NCI-H748 (cell line): ENCODE measurements at regions not wholly inside any gene's neighbourhood (a gene's known extent, or its start where the extent isn't known, plus 50 kb on each side); places are given as distances from the start of the nearest gene placed in this dataset.
A peak's percentile ranks its signal among the peaks of the same experiment; 100 is the strongest.

ENCODE experiments used
- DNase-seq: peaks from one replicate; lab custom pipeline; 2025; ENCODE audit not compliant: unreplicated experiment; lab: John Stamatoyannopoulos, UW

- DNase-seq, result peak; percentile 59
Observed at GRCh38 chr1:219805191-219805590, 123.2 kb downstream of the SLC30A10 start.

GRCh38 chr1:219801156-219801820 lies 127.1 kb downstream of the SLC30A10 start:
- no peak for DNase-seq

GRCh38 chr1:219798283-219799030 lies 129.9 kb downstream of the SLC30A10 start:
- DNase-seq, result no peak

GRCh38 chr1:219797683-219798082 lies 130.7 kb downstream of the SLC30A10 start:
- DNase-seq, result no peak

GRCh38 chr1:219797009-219797408 lies 131.3 kb downstream of the SLC30A10 start:
- DNase-seq, result no peak

- DNase-seq, result no peak
Observed at GRCh38 chr1:219795363-219795917, 132.9 kb downstream of the SLC30A10 start.

DNA sequence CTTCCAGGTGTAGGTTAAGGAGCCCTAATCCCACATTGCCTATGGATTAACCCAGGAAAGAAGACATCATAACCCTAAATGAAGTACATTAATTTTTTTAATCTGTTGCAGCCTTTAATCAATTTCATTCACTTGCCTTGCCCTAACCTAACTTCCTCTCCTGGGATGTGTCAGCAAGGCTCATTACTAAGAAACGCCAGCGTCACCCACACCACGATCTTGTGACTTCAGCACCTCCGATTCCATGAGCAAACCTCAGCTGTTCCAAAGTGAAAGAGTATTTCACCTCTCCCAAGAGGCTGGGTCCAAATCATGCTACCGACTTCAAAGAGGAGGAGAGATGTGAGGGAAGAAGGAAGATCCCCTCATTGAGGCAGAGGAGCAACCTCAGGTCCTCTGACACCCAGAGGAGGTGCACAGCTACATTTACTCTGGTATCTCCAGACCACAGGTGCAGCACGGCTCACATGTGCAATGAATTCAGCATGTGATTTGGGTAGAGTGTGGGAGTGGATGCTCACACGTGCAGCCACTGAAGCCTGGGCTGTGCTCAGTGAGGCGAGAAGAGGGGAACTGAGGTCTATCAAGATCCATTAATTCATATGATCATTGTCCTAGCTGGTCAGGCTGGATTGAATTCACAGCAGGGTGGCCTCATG lies 134.1 kb downstream of the SLC30A10 start:
- DNase-seq, result no peak

- peak; percentile 59 for DNase-seq
Observed at GRCh38 chr1:219792337-219793021, 135.9 kb downstream of the SLC30A10 start.

DNA sequence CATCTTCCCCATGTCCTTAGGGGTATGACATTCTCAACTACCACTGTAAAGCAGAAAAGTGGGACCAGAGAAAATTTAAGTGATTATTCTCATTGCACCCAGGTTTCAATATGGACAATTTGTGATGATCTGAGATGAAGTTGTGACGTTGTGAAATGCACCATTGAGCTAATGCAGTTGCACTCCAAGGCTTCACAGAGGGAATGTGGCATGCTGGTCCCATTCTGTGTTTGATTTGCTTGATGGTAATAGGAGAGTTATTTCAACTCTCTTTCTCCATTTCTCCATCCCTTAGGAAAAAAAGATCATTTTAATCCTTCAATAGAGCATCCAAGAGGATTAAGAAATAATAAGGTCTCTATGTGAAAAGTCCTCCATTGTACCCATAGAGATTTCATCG lies 136.6 kb downstream of the SLC30A10 start:
- no peak for DNase-seq

DNA sequence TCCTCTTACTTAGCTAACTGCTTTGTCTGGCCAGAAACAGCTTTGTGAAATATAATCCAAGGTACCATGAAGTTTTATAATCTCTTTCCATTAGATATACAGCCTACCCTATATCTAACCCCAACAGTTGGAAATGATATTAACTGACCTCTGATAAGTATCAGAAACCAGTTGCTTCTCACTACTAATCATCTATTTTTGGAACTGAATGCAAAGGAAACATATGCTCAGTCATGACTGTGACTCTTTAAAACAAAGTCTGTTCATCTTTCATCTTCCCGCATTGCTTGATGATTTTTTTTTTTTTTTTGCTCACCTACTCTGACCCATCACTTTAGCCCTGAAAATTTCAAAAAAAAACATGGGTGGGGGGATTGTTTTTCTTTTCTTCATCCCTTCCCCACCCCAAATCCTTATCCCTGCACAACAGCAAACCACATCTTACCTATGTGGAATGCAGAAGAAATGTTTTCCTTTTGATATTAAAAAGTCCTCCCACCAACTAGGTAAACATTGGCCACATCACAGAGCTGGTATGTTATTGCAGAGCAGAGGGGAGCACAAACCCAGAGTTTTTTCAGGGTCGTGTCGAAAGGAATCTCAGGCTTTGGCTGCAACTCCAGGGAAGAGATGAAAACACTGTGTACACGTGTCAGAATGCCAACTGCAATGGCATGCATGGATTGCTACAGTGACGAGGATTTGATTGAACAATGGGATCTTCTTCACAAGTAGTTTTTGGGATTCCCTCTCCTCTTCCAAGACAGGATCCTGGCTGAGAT lies 137.3 kb downstream of the SLC30A10 start:
- no peak for DNase-seq

DNA sequence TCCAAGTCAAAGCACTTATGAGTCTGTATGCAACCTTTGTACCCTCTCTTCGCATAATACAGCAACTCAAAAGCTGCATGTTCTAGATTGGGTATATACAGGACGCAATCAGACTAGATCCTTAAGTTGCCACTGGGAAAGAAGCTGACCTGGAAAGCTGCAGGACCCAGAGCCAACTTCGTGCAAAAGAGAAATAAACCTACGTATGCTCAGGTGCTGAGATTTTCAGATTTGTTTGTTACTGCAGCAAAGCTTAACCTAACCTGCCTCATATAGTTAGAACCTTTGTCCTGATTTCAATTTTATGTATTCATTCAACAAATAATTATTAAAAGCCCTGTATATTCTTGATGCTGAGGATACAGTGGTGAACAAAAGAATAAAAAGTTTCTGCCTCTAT lies 139.7 kb downstream of the SLC30A10 start:
- no peak for DNase-seq

DNA sequence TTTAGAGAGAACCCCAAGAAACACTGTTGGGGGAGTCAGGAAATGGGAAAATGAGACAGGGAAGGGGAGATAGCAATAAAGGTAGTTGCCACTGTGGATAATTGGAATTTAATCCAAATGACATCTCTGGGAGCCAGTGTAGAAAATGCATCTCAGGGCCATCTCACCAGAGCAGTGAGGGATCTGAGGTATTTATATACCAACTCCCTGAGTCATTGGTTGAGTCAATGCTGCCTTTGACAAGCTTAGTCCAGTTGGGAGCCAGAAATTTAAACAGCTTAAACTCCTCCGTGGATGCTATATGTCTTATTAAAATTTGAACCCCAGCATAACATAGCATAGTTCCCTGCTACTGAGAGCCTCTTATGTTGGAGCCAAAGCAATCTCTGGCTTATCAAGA lies 140.3 kb downstream of the SLC30A10 start:
- no peak for DNase-seq

- DNase-seq, result no peak
Observed at GRCh38 chr1:219784660-219785381, 143.5 kb downstream of the SLC30A10 start.

- DNase-seq, result peak; percentile 72
Observed at GRCh38 chr1:219783605-219784235, 144.6 kb downstream of the SLC30A10 start.

GRCh38 chr1:219782929-219783328 lies 145.4 kb downstream of the SLC30A10 start:
- no peak for DNase-seq

- no peak for DNase-seq
Observed at GRCh38 chr1:219782311-219782710, 146.0 kb downstream of the SLC30A10 start.

GRCh38 chr1:219781491-219781890 lies 146.9 kb downstream of the SLC30A10 start:
- no peak for DNase-seq

DNA sequence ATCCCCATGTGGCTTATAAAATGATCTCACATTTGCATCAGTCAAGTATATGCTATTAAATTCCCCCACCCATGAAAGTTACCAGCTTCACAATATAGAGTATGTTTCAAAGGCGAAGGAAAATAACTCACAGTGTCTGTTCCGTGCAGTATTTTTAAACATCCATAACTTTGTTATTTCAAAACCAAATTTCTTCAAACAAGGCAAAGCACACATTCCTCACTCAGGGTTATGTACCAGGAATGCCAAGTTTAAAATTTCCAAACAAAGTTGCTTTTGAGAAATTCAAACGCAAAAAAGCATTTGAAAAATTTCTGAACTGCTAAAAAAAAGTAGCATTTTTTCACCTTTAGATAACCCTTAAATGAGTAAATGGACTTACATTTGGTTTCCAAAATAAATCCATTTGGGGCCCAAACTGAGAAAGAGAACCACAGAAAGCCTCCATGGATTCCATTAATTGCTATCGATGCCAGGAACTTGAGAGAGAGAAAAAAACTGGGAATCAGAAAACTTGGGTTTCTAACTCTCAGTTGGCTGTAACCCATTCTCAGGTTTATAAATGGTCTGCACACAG lies 149.5 kb downstream of the SLC30A10 start:
- no peak for DNase-seq

GRCh38 chr1:219778110-219778509 lies 150.2 kb downstream of the SLC30A10 start:
- DNase-seq, result no peak
